ENCODE measurements at regions not wholly inside any gene's neighbourhood (a gene's known extent, or its start where the extent isn't known, plus 50 kb on each side); places are given as distances from the start of the nearest gene placed in this dataset.

- TF ChIP-seq CTCF (IDR thresholded peaks at IDR 0.05; ENCODE audit: insufficient read depth, low read depth, low read length): no peak
- no peak for DNase-seq (ENCODE audit: low read depth)
- H3K36me3 ChIP-seq (ENCODE audit: control insufficient read depth, insufficient read depth, low read length): no peaks in the 10 kb centered on the region
- H3K27me3 ChIP-seq (ENCODE audit: control insufficient read depth, insufficient read depth, low read length): no peaks in the 10 kb centered on the region
- ChIA-PET POLR2A (no interaction called here), CTCF (interaction anchor here (0.6 to 2.9 kb wide), 2 partner anchors 419 to 740 kb away, joined by 3 to 11 read pairs; no protein-coding TSS in a partner anchor)
- H3K4me3 ChIP-seq (ENCODE audit: low read depth, low read length): no peak overlapping the region
Observed at GRCh38 chr2:59181347-59181746, 940.2 kb upstream of the FANCL start.

- no peaks in the 10 kb centered on the region for H3K36me3 ChIP-seq (ENCODE audit: control insufficient read depth, insufficient read depth, low read length)
- no peak for DNase-seq (ENCODE audit: low read depth)
- no peaks in the 10 kb centered on the region for H3K27me3 ChIP-seq (ENCODE audit: control insufficient read depth, insufficient read depth, low read length)
- ChIA-PET POLR2A (no interaction called here), CTCF (interaction anchor here (0.9 kb wide), 1 partner anchor 609 kb away, joined by 3 read pairs; no protein-coding TSS in a partner anchor)
- TF ChIP-seq CTCF (IDR thresholded peaks at IDR 0.05; ENCODE audit: insufficient read depth, low read depth, low read length): no peak
- H3K4me3 ChIP-seq (ENCODE audit: low read depth, low read length): no peak overlapping the region
Observed at GRCh38 chr2:59180621-59181020, 939.5 kb upstream of the FANCL start.

- CTCF ChIA-PET: interaction anchor here (0.9 kb wide), 1 partner anchor 609 kb away, joined by 3 read pairs; no protein-coding TSS in a partner anchor
- no peak overlapping the region for H3K4me3 ChIP-seq (ENCODE audit: low read depth, low read length)
- POLR2A ChIA-PET: no interaction called here
- no peaks in the 10 kb centered on the region for H3K27me3 ChIP-seq (ENCODE audit: control insufficient read depth, insufficient read depth, low read length)
- no peak for DNase-seq (ENCODE audit: low read depth)
- no peaks in the 10 kb centered on the region for H3K36me3 ChIP-seq (ENCODE audit: control insufficient read depth, insufficient read depth, low read length)
- no peak for TF ChIP-seq CTCF (IDR thresholded peaks at IDR 0.05; ENCODE audit: insufficient read depth, low read depth, low read length)
Observed at GRCh38 chr2:59180111-59180510, 939.0 kb upstream of the FANCL start.

- no peak for DNase-seq (ENCODE audit: low read depth)
- Histone ChIP-seq H3K27me3 (ENCODE audit: control insufficient read depth, insufficient read depth, low read length) (no peaks in the 10 kb centered on the region), H3K36me3 (ENCODE audit: control insufficient read depth, insufficient read depth, low read length) (no peaks in the 10 kb centered on the region), H3K4me3 (ENCODE audit: low read depth, low read length) (no peak overlapping the region)
- no peak for TF ChIP-seq CTCF (IDR thresholded peaks at IDR 0.05; ENCODE audit: insufficient read depth, low read depth, low read length)
- ChIA-PET POLR2A (no interaction called here), CTCF (no interaction called here)
Observed at GRCh38 chr2:59177748-59178147, 936.6 kb upstream of the FANCL start.

GRCh38 chr2:59176737-59177136 lies 935.6 kb upstream of the FANCL start:
- ChIA-PET POLR2A (no interaction called here), CTCF (no interaction called here)

More at GRCh38 chr2:59176737-59177136, 935.6 kb upstream of the FANCL start:
- Histone ChIP-seq H3K36me3 (ENCODE audit: control insufficient read depth, insufficient read depth, low read length) (no peaks in the 10 kb centered on the region), H3K4me3 (ENCODE audit: low read depth, low read length) (no peak overlapping the region), H3K27me3 (ENCODE audit: control insufficient read depth, insufficient read depth, low read length) (no peaks in the 10 kb centered on the region)
- no peak for DNase-seq (ENCODE audit: low read depth)
- TF ChIP-seq CTCF (IDR thresholded peaks at IDR 0.05; ENCODE audit: insufficient read depth, low read depth, low read length): no peak
